ENCODE measurements at regions not wholly inside any gene's neighbourhood (a gene's known extent, or its start where the extent isn't known, plus 50 kb on each side); places are given as distances from the start of the nearest gene placed in this dataset.

DNA sequence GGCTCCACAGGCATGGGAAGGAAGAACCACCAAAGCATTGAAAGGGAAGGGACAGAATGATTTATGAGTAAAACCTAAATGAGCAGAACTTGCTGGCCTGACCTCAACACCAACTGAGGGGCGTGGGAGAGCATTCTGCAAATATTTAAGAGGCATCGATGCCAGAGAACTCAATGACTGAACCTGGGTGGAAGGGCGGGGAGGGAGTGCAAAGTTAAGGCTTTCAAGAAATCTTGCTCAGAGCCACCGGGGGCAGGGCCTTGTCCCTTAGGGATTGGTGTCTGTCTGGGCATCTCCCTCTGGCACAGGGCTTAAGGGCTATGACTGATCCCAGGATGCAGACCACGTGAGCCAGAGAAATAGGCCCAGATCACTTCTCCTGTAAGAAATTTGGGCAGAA is 137.1 kb downstream of the ADAMTS15 start:
- H3K4me1 ChIP-seq (ENCODE audit: control insufficient read depth, insufficient read depth, low read length), result peaks cover 12% of the 10 kb centered on the region; the same call in 1 of the 2 replicates
- H3K4me3 ChIP-seq (ENCODE audit: low read depth, low read length), result no peak overlapping the region
- no peaks in the 10 kb centered on the region for H3K9me3 ChIP-seq (ENCODE audit: control insufficient read depth, insufficient read depth, low read length)
- no peaks in the 10 kb centered on the region for H3K36me3 ChIP-seq (ENCODE audit: control insufficient read depth, insufficient read depth, low read length)
- no peak overlapping the region for H3K27ac ChIP-seq (ENCODE audit: low read depth, low read length)
- H3K27me3 ChIP-seq (ENCODE audit: control insufficient read depth, insufficient read depth, low read length), result no peaks in the 10 kb centered on the region
- H3K9ac ChIP-seq (ENCODE audit: low read depth, low read length), result no peak overlapping the region

DNA sequence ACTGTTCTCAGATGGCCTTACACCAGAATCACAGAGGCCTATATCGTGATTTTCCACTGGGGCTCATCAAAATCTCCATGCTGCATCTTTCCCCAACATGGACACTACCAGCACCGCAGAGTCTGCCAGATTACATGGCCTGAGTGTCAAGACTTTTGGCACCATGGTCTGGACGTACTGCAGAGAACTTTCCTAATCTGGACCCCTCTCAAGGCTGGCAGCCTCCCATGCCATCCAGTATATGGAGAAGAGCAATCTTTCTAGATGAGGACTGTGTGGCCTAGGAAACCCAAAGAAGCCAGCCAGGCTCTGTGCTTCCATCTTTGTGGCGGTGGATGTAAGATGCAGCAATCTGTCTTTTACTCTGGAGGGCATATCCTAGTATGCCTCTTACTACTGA is 139.2 kb downstream of the ADAMTS15 start:
- H3K27ac ChIP-seq (ENCODE audit: low read depth, low read length), result no peak overlapping the region
- no peaks in the 10 kb centered on the region for H3K9me3 ChIP-seq (ENCODE audit: control insufficient read depth, insufficient read depth, low read length)
- no peaks in the 10 kb centered on the region for H3K36me3 ChIP-seq (ENCODE audit: control insufficient read depth, insufficient read depth, low read length)
- no peaks in the 10 kb centered on the region for H3K4me1 ChIP-seq (ENCODE audit: control insufficient read depth, insufficient read depth, low read length)
- H3K4me3 ChIP-seq (ENCODE audit: low read depth, low read length), result no peak overlapping the region
- no peaks in the 10 kb centered on the region for H3K27me3 ChIP-seq (ENCODE audit: control insufficient read depth, insufficient read depth, low read length)
- no peak overlapping the region for H3K9ac ChIP-seq (ENCODE audit: low read depth, low read length)

DNA sequence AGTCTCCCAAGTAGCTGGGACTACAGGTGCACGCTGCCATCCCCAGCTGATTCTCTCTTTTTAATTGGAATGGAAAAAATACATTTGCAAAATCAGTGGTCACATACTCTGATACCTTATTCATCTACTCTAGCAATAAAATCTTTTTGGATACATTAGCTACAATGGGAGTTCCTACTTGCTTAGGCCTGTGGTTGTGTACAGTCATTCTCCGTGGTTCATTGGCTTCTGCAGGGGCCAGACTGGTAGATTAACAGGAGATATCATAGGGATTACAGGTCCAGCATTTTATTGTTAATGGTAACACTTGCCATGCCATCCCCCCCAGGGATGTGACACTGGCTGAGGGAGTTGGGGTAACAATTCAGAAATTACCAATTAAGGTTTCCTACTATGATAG is 140.0 kb downstream of the ADAMTS15 start:
- Histone ChIP-seq H3K9me3 (ENCODE audit: control insufficient read depth, insufficient read depth, low read length) (no peaks in the 10 kb centered on the region), H3K36me3 (ENCODE audit: control insufficient read depth, insufficient read depth, low read length) (no peaks in the 10 kb centered on the region), H3K9ac (ENCODE audit: low read depth, low read length) (no peak overlapping the region), H3K27ac (ENCODE audit: low read depth, low read length) (no peak overlapping the region), H3K4me1 (ENCODE audit: control insufficient read depth, insufficient read depth, low read length) (no peaks in the 10 kb centered on the region), H3K27me3 (ENCODE audit: control insufficient read depth, insufficient read depth, low read length) (no peaks in the 10 kb centered on the region), H3K4me3 (ENCODE audit: low read depth, low read length) (no peak overlapping the region)

DNA sequence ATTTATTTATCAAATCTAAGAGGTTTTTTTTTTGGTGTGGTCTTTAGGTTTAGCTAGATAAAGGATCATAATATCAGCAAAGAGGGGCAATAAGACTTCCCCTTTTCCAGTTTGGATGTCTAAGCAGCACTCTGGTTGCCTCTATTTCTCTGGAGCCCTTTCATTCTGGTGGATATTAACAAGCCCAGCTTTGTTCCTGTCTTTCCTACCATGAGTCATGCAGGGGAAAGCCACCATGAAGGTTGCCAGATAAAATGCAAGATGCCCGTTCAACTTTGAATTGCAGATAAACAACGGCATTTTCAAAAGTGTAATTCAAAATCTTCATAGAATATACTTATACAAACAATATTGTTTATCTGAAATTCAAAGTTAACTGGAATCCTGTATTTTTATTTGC is 143.6 kb downstream of the ADAMTS15 start:
- Histone ChIP-seq H3K36me3 (ENCODE audit: control insufficient read depth, insufficient read depth, low read length) (no peaks in the 10 kb centered on the region), H3K9me3 (ENCODE audit: control insufficient read depth, insufficient read depth, low read length) (no peaks in the 10 kb centered on the region), H3K27ac (ENCODE audit: low read depth, low read length) (no peak overlapping the region), H3K9ac (ENCODE audit: low read depth, low read length) (no peak overlapping the region), H3K4me1 (ENCODE audit: control insufficient read depth, insufficient read depth, low read length) (no peaks in the 10 kb centered on the region), H3K4me3 (ENCODE audit: low read depth, low read length) (no peak overlapping the region), H3K27me3 (ENCODE audit: control insufficient read depth, insufficient read depth, low read length) (no peaks in the 10 kb centered on the region)

DNA sequence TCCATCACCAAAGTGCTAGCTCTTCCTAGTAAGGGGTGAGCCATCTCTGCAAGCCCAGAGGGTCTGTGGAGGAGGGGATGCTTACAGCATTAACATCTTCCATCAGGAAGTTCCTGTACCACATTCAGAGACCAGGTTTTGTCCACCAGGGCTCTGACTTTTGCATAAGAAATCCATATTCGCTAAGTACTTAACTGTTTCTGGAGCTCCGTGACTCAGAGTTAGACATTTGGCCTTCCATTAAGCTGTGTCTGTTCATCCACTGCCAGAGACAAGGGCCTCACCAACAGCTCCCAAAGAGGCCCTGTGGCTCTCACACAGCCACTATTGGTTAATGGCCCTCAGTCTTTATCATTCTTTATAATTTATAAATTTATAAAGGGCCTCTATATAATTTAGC is 144.6 kb downstream of the ADAMTS15 start:
- Histone ChIP-seq H3K4me3 (ENCODE audit: low read depth, low read length) (no peak overlapping the region), H3K4me1 (ENCODE audit: control insufficient read depth, insufficient read depth, low read length) (no peaks in the 10 kb centered on the region), H3K27ac (ENCODE audit: low read depth, low read length) (no peak overlapping the region), H3K9ac (ENCODE audit: low read depth, low read length) (no peak overlapping the region), H3K36me3 (ENCODE audit: control insufficient read depth, insufficient read depth, low read length) (no peaks in the 10 kb centered on the region), H3K27me3 (ENCODE audit: control insufficient read depth, insufficient read depth, low read length) (no peaks in the 10 kb centered on the region), H3K9me3 (ENCODE audit: control insufficient read depth, insufficient read depth, low read length) (no peaks in the 10 kb centered on the region)

DNA sequence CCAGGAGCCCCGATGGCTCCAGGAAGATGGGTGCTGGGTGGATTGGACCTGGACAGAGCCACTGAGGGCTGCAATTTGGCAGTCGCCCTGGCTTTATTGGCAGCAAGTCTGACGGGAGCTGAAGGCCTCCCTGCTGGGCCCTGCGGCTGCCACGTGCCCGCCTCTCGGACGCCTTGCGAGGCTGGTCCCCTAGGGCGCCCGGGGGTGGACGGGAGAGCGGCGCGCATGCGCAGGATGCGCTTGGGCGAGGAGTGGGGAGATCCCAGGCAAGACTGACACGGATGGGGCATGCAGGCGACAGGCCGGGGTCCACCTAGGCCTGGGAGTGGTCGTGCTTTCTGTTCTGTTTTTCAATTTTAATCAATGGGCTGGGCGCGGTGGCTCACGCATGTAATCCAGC is 150.0 kb downstream of the ADAMTS15 start:
- Histone ChIP-seq H3K9me3 (ENCODE audit: control insufficient read depth, insufficient read depth, low read length) (no peaks in the 10 kb centered on the region), H3K27ac (ENCODE audit: low read depth, low read length) (peak overlapping the region; percentile 34), H3K36me3 (ENCODE audit: control insufficient read depth, insufficient read depth, low read length) (no peaks in the 10 kb centered on the region), H3K27me3 (ENCODE audit: control insufficient read depth, insufficient read depth, low read length) (no peaks in the 10 kb centered on the region), H3K4me1 (ENCODE audit: control insufficient read depth, insufficient read depth, low read length) (peaks cover 26% of the 10 kb centered on the region), H3K9ac (ENCODE audit: low read depth, low read length) (no peak overlapping the region), H3K4me3 (ENCODE audit: low read depth, low read length) (no peak overlapping the region)

DNA sequence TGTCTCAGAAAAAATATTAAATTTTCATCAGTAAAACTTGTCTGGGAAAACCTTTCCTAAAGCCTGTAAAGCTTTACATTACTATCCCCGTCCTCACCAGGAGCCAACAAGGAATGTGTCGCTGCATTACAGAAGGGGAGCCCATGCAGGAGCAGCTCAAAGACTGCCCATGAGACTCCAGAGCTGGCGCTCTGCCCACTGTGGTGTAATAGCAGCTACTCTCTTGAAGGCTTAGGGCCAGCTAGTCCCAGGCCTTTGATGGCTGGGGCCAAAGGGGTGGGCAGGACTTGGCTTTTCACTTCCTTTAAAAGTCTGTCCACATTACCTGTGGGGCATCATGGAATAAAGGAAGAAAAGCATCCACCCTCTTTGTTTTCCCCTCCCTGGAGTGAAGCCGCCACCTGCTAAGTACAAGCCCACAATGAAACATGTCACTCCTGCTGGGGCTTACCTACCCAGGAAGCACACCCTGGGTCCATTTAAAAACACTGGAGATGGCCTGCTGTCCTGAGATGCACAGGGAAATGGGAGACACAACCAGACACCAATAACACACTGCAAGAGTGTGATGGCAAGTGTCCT is 150.7 kb downstream of the ADAMTS15 start:
- peaks cover 26% of the 10 kb centered on the region for H3K4me1 ChIP-seq (ENCODE audit: control insufficient read depth, insufficient read depth, low read length)
- H3K27ac ChIP-seq (ENCODE audit: low read depth, low read length), result peak overlapping the region; percentile 34
- H3K9me3 ChIP-seq (ENCODE audit: control insufficient read depth, insufficient read depth, low read length), result no peaks in the 10 kb centered on the region
- H3K9ac ChIP-seq (ENCODE audit: low read depth, low read length), result no peak overlapping the region
- no peak overlapping the region for H3K4me3 ChIP-seq (ENCODE audit: low read depth, low read length)
- H3K36me3 ChIP-seq (ENCODE audit: control insufficient read depth, insufficient read depth, low read length), result no peaks in the 10 kb centered on the region
- H3K27me3 ChIP-seq (ENCODE audit: control insufficient read depth, insufficient read depth, low read length), result no peaks in the 10 kb centered on the region

DNA sequence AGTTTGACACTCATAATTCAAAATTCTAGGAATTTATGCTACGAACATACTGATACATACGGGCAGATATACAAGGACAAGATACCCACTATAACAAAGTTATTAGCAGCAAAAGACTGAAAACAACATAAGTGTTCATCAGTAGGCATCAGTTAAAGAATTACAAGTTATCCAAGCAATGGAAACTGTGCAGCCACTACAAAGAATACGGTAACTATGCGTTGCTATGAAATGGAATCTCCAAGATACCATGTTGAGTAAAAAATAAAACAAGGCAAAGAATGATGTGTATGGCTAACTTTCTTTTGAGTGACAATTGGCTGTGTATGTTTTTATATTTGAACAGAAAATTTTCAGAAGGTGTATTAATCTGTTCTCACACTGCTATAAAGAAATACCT is 151.7 kb downstream of the ADAMTS15 start:
- Histone ChIP-seq H3K27ac (ENCODE audit: low read depth, low read length) (peak overlapping the region; percentile 76), H3K27me3 (ENCODE audit: control insufficient read depth, insufficient read depth, low read length) (no peaks in the 10 kb centered on the region), H3K36me3 (ENCODE audit: control insufficient read depth, insufficient read depth, low read length) (no peaks in the 10 kb centered on the region), H3K4me3 (ENCODE audit: low read depth, low read length) (no peak overlapping the region), H3K9ac (ENCODE audit: low read depth, low read length) (no peak overlapping the region), H3K9me3 (ENCODE audit: control insufficient read depth, insufficient read depth, low read length) (no peaks in the 10 kb centered on the region), H3K4me1 (ENCODE audit: control insufficient read depth, insufficient read depth, low read length) (peaks cover 26% of the 10 kb centered on the region)

DNA sequence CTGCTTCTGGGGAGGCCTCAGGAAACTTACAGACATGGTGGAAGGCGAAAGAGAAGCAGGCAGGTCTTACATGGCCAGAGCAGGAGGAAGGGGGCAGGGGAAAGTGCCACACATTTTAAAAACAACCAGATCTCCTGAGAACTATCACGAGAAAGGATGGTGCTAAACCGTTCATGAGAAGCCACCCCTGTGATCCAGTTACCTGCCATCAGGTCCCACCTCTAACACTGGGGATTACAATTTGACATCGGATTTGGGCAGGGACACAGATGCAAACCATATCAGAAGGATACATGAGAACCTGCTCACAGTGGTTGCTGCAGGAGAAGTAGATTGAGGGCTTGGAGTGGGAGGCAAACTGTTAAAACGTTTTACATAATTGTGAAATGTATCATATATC is 152.2 kb downstream of the ADAMTS15 start:
- no peaks in the 10 kb centered on the region for H3K27me3 ChIP-seq (ENCODE audit: control insufficient read depth, insufficient read depth, low read length)
- no peak overlapping the region; the same call in 1 of the 2 replicates for H3K9ac ChIP-seq (ENCODE audit: low read depth, low read length)
- no peaks in the 10 kb centered on the region for H3K36me3 ChIP-seq (ENCODE audit: control insufficient read depth, insufficient read depth, low read length)
- peaks cover 26% of the 10 kb centered on the region for H3K4me1 ChIP-seq (ENCODE audit: control insufficient read depth, insufficient read depth, low read length)
- peak overlapping the region; percentile 76 for H3K27ac ChIP-seq (ENCODE audit: low read depth, low read length)
- no peaks in the 10 kb centered on the region for H3K9me3 ChIP-seq (ENCODE audit: control insufficient read depth, insufficient read depth, low read length)
- H3K4me3 ChIP-seq (ENCODE audit: low read depth, low read length), result no peak overlapping the region

DNA sequence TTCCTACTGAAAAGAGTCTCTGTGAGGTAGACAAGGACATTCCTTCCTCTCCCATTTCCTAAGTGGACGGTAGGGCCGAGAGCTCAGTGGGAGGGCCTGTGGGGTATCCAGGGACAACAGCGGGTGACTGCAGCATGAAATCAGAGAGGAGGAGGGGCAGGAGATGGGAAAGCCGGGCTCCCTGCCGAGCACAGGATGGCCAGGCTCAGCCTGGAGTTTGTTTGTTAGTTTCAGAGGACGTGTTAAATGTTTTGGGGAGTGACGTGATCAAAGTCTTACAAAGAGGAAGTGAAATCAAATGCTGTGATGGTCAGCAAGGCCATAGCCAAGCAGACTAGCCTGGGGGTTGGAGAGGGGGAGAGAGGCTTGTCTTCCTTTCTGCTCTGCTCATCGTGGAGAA is 152.7 kb downstream of the ADAMTS15 start:
- H3K36me3 ChIP-seq (ENCODE audit: control insufficient read depth, insufficient read depth, low read length), result no peaks in the 10 kb centered on the region
- peak overlapping the region; percentile 76 for H3K27ac ChIP-seq (ENCODE audit: low read depth, low read length)
- H3K9me3 ChIP-seq (ENCODE audit: control insufficient read depth, insufficient read depth, low read length), result no peaks in the 10 kb centered on the region
- peaks cover 26% of the 10 kb centered on the region for H3K4me1 ChIP-seq (ENCODE audit: control insufficient read depth, insufficient read depth, low read length)
- no peaks in the 10 kb centered on the region for H3K27me3 ChIP-seq (ENCODE audit: control insufficient read depth, insufficient read depth, low read length)
- no peak overlapping the region for H3K4me3 ChIP-seq (ENCODE audit: low read depth, low read length)
- H3K9ac ChIP-seq (ENCODE audit: low read depth, low read length), result no peak overlapping the region

DNA sequence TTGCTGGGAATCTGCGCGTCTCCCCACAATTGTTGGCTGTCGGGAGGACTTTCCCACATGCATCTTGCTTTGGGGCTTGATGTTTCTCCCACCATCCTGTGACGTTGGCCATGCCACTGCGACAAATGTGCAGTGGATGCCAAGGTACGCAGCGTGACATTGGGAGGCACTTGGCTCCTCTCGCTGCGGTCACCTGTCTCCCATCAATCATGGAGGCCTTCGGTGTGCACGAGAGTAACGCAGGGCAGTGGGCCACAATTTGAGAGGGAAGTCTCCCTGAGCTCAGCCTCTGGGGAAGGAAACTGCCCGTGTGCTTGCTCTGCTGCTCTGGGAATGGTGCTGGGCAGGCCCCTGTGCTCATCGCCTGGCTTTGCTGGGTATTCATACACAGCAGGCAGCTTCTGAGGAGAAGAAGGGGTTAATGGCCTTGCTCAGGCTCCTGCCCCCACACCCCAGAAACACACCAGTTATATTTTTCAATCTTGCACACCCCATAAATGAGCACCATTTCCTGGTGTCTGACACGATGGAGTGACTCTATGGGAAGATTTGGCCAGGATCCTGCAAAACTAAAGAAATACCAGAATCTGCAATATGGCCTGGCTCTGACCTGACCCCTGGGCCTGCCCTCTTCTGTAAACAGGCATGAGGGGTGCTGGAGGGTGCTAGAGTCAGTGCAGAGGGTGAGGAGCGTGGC is 153.5 kb downstream of the ADAMTS15 start:
- Histone ChIP-seq H3K36me3 (ENCODE audit: control insufficient read depth, insufficient read depth, low read length) (no peaks in the 10 kb centered on the region), H3K4me3 (ENCODE audit: low read depth, low read length) (no peak overlapping the region), H3K27ac (ENCODE audit: low read depth, low read length) (peak overlapping the region; percentile 76), H3K9me3 (ENCODE audit: control insufficient read depth, insufficient read depth, low read length) (no peaks in the 10 kb centered on the region), H3K27me3 (ENCODE audit: control insufficient read depth, insufficient read depth, low read length) (no peaks in the 10 kb centered on the region), H3K4me1 (ENCODE audit: control insufficient read depth, insufficient read depth, low read length) (peaks cover 26% of the 10 kb centered on the region), H3K9ac (ENCODE audit: low read depth, low read length) (no peak overlapping the region)

All from HUES48 (cell line).